GM23338 (cell line): ENCODE measurements at regions not wholly inside any gene's neighbourhood (a gene's known extent, or its start where the extent isn't known, plus 50 kb on each side); places are given as distances from the start of the nearest gene placed in this dataset.

ENCODE experiments used
- ATAC-seq: fragments of 200-7000 bp; cut with Tn5 transposase; 3 replicates; pipeline ENCODE4 v1.9.1; 2020
- DNase-seq: peaks from one replicate; pipeline ENCODE4 v3.0.0-alpha.2; 2015; ENCODE audit warnings: low spot score
- H2AFZ ChIP-seq: fragments of 200-600 bp; sonication (generic); 2 replicates; pipeline ENCODE4 v1.8.0; 2016; ENCODE audit warnings: antibody characterized with exemption, mild to moderate bottlenecking, moderate library complexity
- H3F3A ChIP-seq: fragments of 200-600 bp; sonication (generic); replicated peaks from 2 replicates; pipeline ENCODE4 v1.8.0; 2017; ENCODE audit warnings: antibody characterized with exemption, mixed run types, low read depth
- H3K27ac ChIP-seq: fragments of 200-600 bp; sonication (generic); 2 replicates; pipeline ENCODE4 v1.6.1; 2016; ENCODE audit warnings: low read depth
- H3K27me3 ChIP-seq: fragments of 200-600 bp; sonication (generic); 2 replicates; pipeline ENCODE4 v1.8.0; 2016; ENCODE audit warnings: mild to moderate bottlenecking, mixed run types, moderate library complexity; ENCODE audit not compliant: insufficient read depth
- H3K36me3 ChIP-seq: fragments of 200-600 bp; sonication (generic); 2 replicates; pipeline ENCODE4 v1.8.0; 2016; ENCODE audit warnings: mild to moderate bottlenecking; ENCODE audit not compliant: insufficient read depth
- H3K4me1 ChIP-seq: fragments of 200-600 bp; sonication (generic); 2 replicates; pipeline ENCODE4 v1.8.0; 2016; ENCODE audit warnings: mild to moderate bottlenecking, moderate library complexity; ENCODE audit not compliant: insufficient read depth
- H3K4me2 ChIP-seq: fragments of 200-600 bp; sonication (generic); 2 replicates; pipeline ENCODE4 v1.7.1; 2017; ENCODE audit warnings: mixed run types
- H3K4me3 ChIP-seq: fragments of 200-600 bp; sonication (generic); 2 replicates; pipeline ENCODE4 v1.6.1; 2016; ENCODE audit warnings: mixed run types
- H3K79me2 ChIP-seq: fragments of 200-600 bp; sonication (generic); replicated peaks from 2 replicates; pipeline ENCODE4 v1.8.0; 2017; ENCODE audit warnings: mild to moderate bottlenecking; ENCODE audit not compliant: insufficient read depth
- H3K9me2 ChIP-seq: fragments of 200-600 bp; sonication (generic); 2 replicates; pipeline ENCODE4 v1.8.0; 2017; ENCODE audit not compliant: insufficient read depth
- H4K20me1 ChIP-seq: fragments of 200-600 bp; sonication (generic); replicated peaks from 2 replicates; pipeline ENCODE4 v1.8.0; 2017; ENCODE audit warnings: mild to moderate bottlenecking; ENCODE audit not compliant: insufficient read depth
- H3K27ac Mint-ChIP-seq: 2 replicates; pipeline ENCODE4 v1.8.0; 2020; ENCODE audit warnings: inconsistent platforms, mild to moderate bottlenecking, moderate library complexity, mixed read lengths
- H3K27me3 Mint-ChIP-seq: 3 replicates; pipeline ENCODE4 v1.8.0; 2022; ENCODE audit warnings: low read depth, mild to moderate bottlenecking, moderate library complexity, mixed read lengths, inconsistent platforms; ENCODE audit not compliant: insufficient read depth, poor library complexity
- H3K36me3 Mint-ChIP-seq: 3 replicates; pipeline ENCODE4 v1.8.0; 2021; ENCODE audit warnings: low read depth, mild to moderate bottlenecking, inconsistent platforms, moderate library complexity, mixed read lengths
- H3K4me1 Mint-ChIP-seq: 3 replicates; pipeline ENCODE4 v1.8.0; 2020; ENCODE audit warnings: mild to moderate bottlenecking, inconsistent platforms, mixed read lengths
- H3K4me3 Mint-ChIP-seq: 3 replicates; pipeline ENCODE4 v1.8.0; 2021; ENCODE audit warnings: moderate library complexity, mild to moderate bottlenecking, inconsistent platforms, mixed read lengths
- H3K9me3 Mint-ChIP-seq: 3 replicates; pipeline ENCODE4 v1.8.0; 2020; ENCODE audit warnings: moderate library complexity, mild to moderate bottlenecking, inconsistent platforms, mixed read lengths
- CREB1 ChIP-seq: fragments of 250-450 bp; sonication (Bioruptor Pico); IDR thresholded peaks from 2 replicates; pipeline ENCODE4 v1.5.0; 2020; ENCODE audit warnings: low read depth, mild to moderate bottlenecking, moderate library complexity
- CTCF ChIP-seq, 2 experiments: fragments of 200-600 bp in 1 of 2; sonication (generic) in 1 of 2; conservative IDR thresholded peaks; 2 replicates each; pipeline versions ENCODE4 v1.5.1 to v1.6.1; 2016 to 2017; ENCODE audit warnings: antibody characterized with exemption in 2 of 2, low read depth in 2 of 2, mild to moderate bottlenecking in 2 of 2, moderate library complexity in 1 of 2
- ETS1 ChIP-seq: IDR thresholded peaks from 2 replicates; pipeline ENCODE4 v1.6.1; 2016; ENCODE audit warnings: antibody characterized with exemption
- EZH2 ChIP-seq: fragments of 200-600 bp; sonication (generic); IDR thresholded peaks from one replicate; pipeline ENCODE4 v1.8.0; 2017; ENCODE audit warnings: antibody characterized with exemption, mild to moderate bottlenecking, low read depth; ENCODE audit not compliant: unreplicated experiment
- EZH2phosphoT487 ChIP-seq: fragments of 200-600 bp; sonication (generic); IDR thresholded peaks from one replicate; pipeline ENCODE4 v1.8.1; 2018; ENCODE audit warnings: antibody characterized with exemption; ENCODE audit not compliant: unreplicated experiment
- JUNB ChIP-seq: IDR thresholded peaks from one replicate; pipeline ENCODE4 v1.6.1; 2016; ENCODE audit warnings: antibody characterized with exemption; ENCODE audit not compliant: unreplicated experiment
- NANOG ChIP-seq: IDR thresholded peaks from 2 replicates; pipeline ENCODE4 v1.6.1; 2016; ENCODE audit warnings: antibody characterized with exemption, borderline replicate concordance
- POLR2AphosphoS5 ChIP-seq: IDR thresholded peaks from 2 replicates; pipeline ENCODE4 v1.6.1; 2016; ENCODE audit warnings: antibody characterized with exemption, low read depth
- REST ChIP-seq: IDR thresholded peaks from one replicate; pipeline ENCODE4 v1.6.1; 2018; ENCODE audit warnings: antibody characterized with exemption; ENCODE audit not compliant: unreplicated experiment
- STAT1 ChIP-seq: IDR thresholded peaks from one replicate; pipeline ENCODE4 v1.6.1; 2016; ENCODE audit warnings: antibody characterized with exemption; ENCODE audit not compliant: unreplicated experiment
- ZNF114 ChIP-seq: fragments of 250-450 bp; sonication (Bioruptor Pico); IDR thresholded peaks from 2 replicates; pipeline ENCODE4 v1.5.0; 2020; ENCODE audit warnings: mild to moderate bottlenecking, moderate library complexity
- ZNF331 ChIP-seq: fragments of 250-450 bp; sonication (Bioruptor Pico); IDR thresholded peaks from 2 replicates; pipeline ENCODE4 v1.5.0; 2020; ENCODE audit warnings: low read depth, mild to moderate bottlenecking, moderate library complexity
- ZNF462 ChIP-seq: fragments of 250-450 bp; sonication (Bioruptor Pico); IDR thresholded peaks from 2 replicates; pipeline ENCODE4 v1.5.0; 2020; ENCODE audit warnings: mild to moderate bottlenecking, moderate library complexity

- TF ChIP-seq CTCF (conservative IDR thresholded peaks at IDR 0.05; ENCODE audit: low read depth in 2 of 2), result no peak
- no peak for TF ChIP-seq ETS1
- TF ChIP-seq EZH2, result no peak
- no peak for TF ChIP-seq POLR2AphosphoS5
- TF ChIP-seq CREB1 (CRISPR knock-in tag), result no peak
- no peak for TF ChIP-seq STAT1
- no peak for TF ChIP-seq ZNF114
- no peak for TF ChIP-seq REST
- TF ChIP-seq NANOG, result no peak
- TF ChIP-seq ZNF331, result no peak
- TF ChIP-seq ZNF462 (CRISPR knock-in tag), result no peak
- TF ChIP-seq EZH2phosphoT487, result no peak
- no peak for TF ChIP-seq JUNB
- Mint-ChIP-seq H3K4me1 (no peaks in the 10 kb centered on the region), H3K36me3 (no peaks in the 10 kb centered on the region), H3K9me3 (peaks cover 53% of the 10 kb centered on the region), H3K4me3 (no peak overlapping the region), H3K27me3 (no peaks in the 10 kb centered on the region), H3K27ac (no peak overlapping the region)
- Histone ChIP-seq H3K27me3 (no peaks in the 10 kb centered on the region), H4K20me1 (no peaks in the 10 kb centered on the region), H2AFZ (no peak overlapping the region), H3K4me2 (no peak overlapping the region), H3K4me3 (no peak overlapping the region), H3K9me2 (no peaks in the 10 kb centered on the region), H3F3A (no peaks in the 10 kb centered on the region), H3K4me1 (no peaks in the 10 kb centered on the region), H3K79me2 (no peaks in the 10 kb centered on the region), H3K36me3 (no peaks in the 10 kb centered on the region), H3K27ac (no peak overlapping the region)
- ATAC-seq (no peak), DNase-seq (no peak)
Observed at GRCh38 chr22:34096770-34097169, 176.5 kb upstream of the LARGE1 start.
